WTC11 (cell line): ENCODE measurements at regions not wholly inside any gene's neighbourhood (a gene's known extent, or its start where the extent isn't known, plus 50 kb on each side); places are given as distances from the start of the nearest gene placed in this dataset.

Experiments used
- ATAC-seq: fragments of 200-7000 bp; cut with Tn5 transposase; 2 replicates; pipeline ENCODE4 v1.10.0; 2021; ENCODE audit warnings: mild to moderate bottlenecking, moderate library complexity
- CTCF ChIA-PET: fragments of 300-600 bp; sonication (Branson Sonifier 250); formaldehyde crosslinking; loops from one replicate; lab custom pipeline; 2021; ENCODE audit warnings: antibody characterized with exemption; lab: Charles Lee
- POLR2A ChIA-PET: fragments of 350-600 bp; sonication (Branson Sonifier 250); formaldehyde crosslinking; loops from one replicate; lab custom pipeline; 2021; ENCODE audit warnings: antibody characterized with exemption; lab: Charles Lee
- DNase-seq: peaks from one replicate; pipeline ENCODE4 v3.0.0; 2021; ENCODE audit warnings: low spot score
- H3K27ac Mint-ChIP-seq: 2 replicates; pipeline ENCODE4 v1.8.0; 2021; ENCODE audit warnings: mixed read lengths
- H3K27me3 Mint-ChIP-seq: 2 replicates; pipeline ENCODE4 v1.8.0; 2021; ENCODE audit warnings: low read depth, mild to moderate bottlenecking, moderate library complexity, mixed read lengths
- H3K36me3 Mint-ChIP-seq: 2 replicates; pipeline ENCODE4 v1.8.0; 2021; ENCODE audit warnings: mixed read lengths
- H3K4me1 Mint-ChIP-seq: 2 replicates; pipeline ENCODE4 v1.8.0; 2022; ENCODE audit warnings: mixed read lengths
- H3K4me3 Mint-ChIP-seq: 2 replicates; pipeline ENCODE4 v1.8.0; 2021; ENCODE audit warnings: mild to moderate bottlenecking, moderate library complexity, mixed read lengths
- H3K9me3 Mint-ChIP-seq: 2 replicates; pipeline ENCODE4 v1.8.0; 2021; ENCODE audit warnings: mixed read lengths
- AFF4 ChIP-seq: sonication (generic); formaldehyde crosslinking; IDR thresholded peaks from 2 replicates; pipeline ENCODE4 v1.8.1; 2023; ENCODE audit warnings: mild to moderate bottlenecking, missing genetic modification reagents, borderline replicate concordance
- ATF2 ChIP-seq: sonication (generic); formaldehyde crosslinking; IDR thresholded peaks from 2 replicates; pipeline ENCODE4 v1.8.1; 2022; ENCODE audit warnings: low read depth, missing genetic modification reagents, borderline replicate concordance
- CDX4 ChIP-seq: fragments of 250-450 bp; sonication (Bioruptor Pico); IDR thresholded peaks from 2 replicates; pipeline ENCODE4 v1.9.0; 2021; ENCODE audit warnings: moderate library complexity, mild to moderate bottlenecking, inconsistent platforms, borderline replicate concordance
- ELF4 ChIP-seq: sonication (generic); formaldehyde crosslinking; IDR thresholded peaks from 2 replicates; pipeline ENCODE4 v1.8.1; 2022; ENCODE audit warnings: low read depth, mild to moderate bottlenecking, moderate library complexity, missing genetic modification reagents
- EMX1 ChIP-seq: fragments of 250-450 bp; sonication (Bioruptor Pico); IDR thresholded peaks from 2 replicates; pipeline ENCODE4 v1.8.0; 2021; ENCODE audit warnings: mild to moderate bottlenecking
- ERG ChIP-seq: fragments of 250-450 bp; sonication (Bioruptor Pico); IDR thresholded peaks from 2 replicates; pipeline ENCODE4 v1.8.0; 2021; ENCODE audit warnings: mild to moderate bottlenecking
- ESRRA ChIP-seq: sonication (generic); formaldehyde crosslinking; IDR thresholded peaks from 2 replicates; pipeline ENCODE4 v1.8.1; 2022; ENCODE audit warnings: mild to moderate bottlenecking, missing genetic modification reagents, borderline replicate concordance
- ETV6 ChIP-seq: sonication (generic); formaldehyde crosslinking; IDR thresholded peaks from 2 replicates; pipeline ENCODE4 v1.8.1; 2022; ENCODE audit warnings: mild to moderate bottlenecking, missing genetic modification reagents
- FOXJ3 ChIP-seq: sonication (generic); formaldehyde crosslinking; IDR thresholded peaks from 2 replicates; pipeline ENCODE4 v1.9.0; 2021; ENCODE audit warnings: missing genetic modification reagents, mild to moderate bottlenecking, borderline replicate concordance
- FOXP4 ChIP-seq: sonication (generic); formaldehyde crosslinking; IDR thresholded peaks from 2 replicates; pipeline ENCODE4 v1.8.0; 2022; ENCODE audit warnings: mild to moderate bottlenecking, missing genetic modification reagents
- GRHL2 ChIP-seq: fragments of 250-450 bp; sonication (Bioruptor Pico); IDR thresholded peaks from 2 replicates; pipeline ENCODE4 v1.8.0; 2022; ENCODE audit warnings: mild to moderate bottlenecking, moderate library complexity; ENCODE audit not compliant: insufficient replicate concordance, severe bottlenecking
- GTF2I ChIP-seq: fragments of 250-450 bp; sonication (Bioruptor Pico); conservative IDR thresholded peaks from 2 replicates; pipeline ENCODE4 v1.4.0; 2021; ENCODE audit warnings: mild to moderate bottlenecking
- MAX ChIP-seq: sonication (generic); formaldehyde crosslinking; IDR thresholded peaks from 2 replicates; pipeline ENCODE4 v1.8.0; 2022; ENCODE audit warnings: mild to moderate bottlenecking, missing genetic modification reagents
- OVOL2 ChIP-seq: fragments of 250-450 bp; sonication (Bioruptor Pico); IDR thresholded peaks from 2 replicates; pipeline ENCODE4 v1.9.0; 2021; ENCODE audit warnings: mild to moderate bottlenecking, borderline replicate concordance
- PREB ChIP-seq: sonication (generic); formaldehyde crosslinking; IDR thresholded peaks from 2 replicates; pipeline ENCODE4 v1.8.1; 2022; ENCODE audit warnings: mild to moderate bottlenecking, missing genetic modification reagents, moderate library complexity, borderline replicate concordance
- TEAD4 ChIP-seq: sonication (generic); formaldehyde crosslinking; IDR thresholded peaks from 2 replicates; pipeline ENCODE4 v1.8.0; 2022; ENCODE audit warnings: mild to moderate bottlenecking, missing genetic modification reagents
- USF1 ChIP-seq: sonication (generic); formaldehyde crosslinking; IDR thresholded peaks from 2 replicates; pipeline ENCODE4 v1.8.0; 2022; ENCODE audit warnings: mild to moderate bottlenecking, missing genetic modification reagents
- ZNF263 ChIP-seq: sonication (generic); formaldehyde crosslinking; IDR thresholded peaks from 2 replicates; pipeline ENCODE4 v1.8.1; 2022; ENCODE audit warnings: low read depth, mild to moderate bottlenecking, moderate library complexity, missing genetic modification reagents

- TF ChIP-seq ESRRA (no peak), TEAD4 (CRISPR knock-in tag) (no peak)
Measured at GRCh38 chr19:57037556-57037955, 82.2 kb upstream of the USP29 start (continued).

GRCh38 chr19:57047743-57048142, 72.0 kb upstream of the USP29 start:
- ChIA-PET CTCF (no interaction called here), POLR2A (no interaction called here)
- no peak for ATAC-seq
- Mint-ChIP-seq H3K27me3 (peaks cover 14% of the 10 kb centered on the region), H3K9me3 (peaks cover 70% of the 10 kb centered on the region), H3K36me3 (peaks cover 53% of the 10 kb centered on the region), H3K4me1 (no peaks in the 10 kb centered on the region), H3K27ac (no peak overlapping the region)
- TF ChIP-seq EMX1 (CRISPR knock-in tag) = no peak
- TF ChIP-seq MAX (CRISPR knock-in tag) = no peak
- no peak for TF ChIP-seq PREB (CRISPR knock-in tag)
- no peak for TF ChIP-seq ERG (CRISPR knock-in tag)
- TF ChIP-seq AFF4 (CRISPR knock-in tag) = no peak
- TF ChIP-seq FOXJ3 = no peak
- no peak for TF ChIP-seq TEAD4 (CRISPR knock-in tag)
- no peak for TF ChIP-seq OVOL2
- TF ChIP-seq, all 79 proteins: peak for 0
- DNase-seq = no peak
- H3K4me3 Mint-ChIP-seq = no peak overlapping the region

DNA sequence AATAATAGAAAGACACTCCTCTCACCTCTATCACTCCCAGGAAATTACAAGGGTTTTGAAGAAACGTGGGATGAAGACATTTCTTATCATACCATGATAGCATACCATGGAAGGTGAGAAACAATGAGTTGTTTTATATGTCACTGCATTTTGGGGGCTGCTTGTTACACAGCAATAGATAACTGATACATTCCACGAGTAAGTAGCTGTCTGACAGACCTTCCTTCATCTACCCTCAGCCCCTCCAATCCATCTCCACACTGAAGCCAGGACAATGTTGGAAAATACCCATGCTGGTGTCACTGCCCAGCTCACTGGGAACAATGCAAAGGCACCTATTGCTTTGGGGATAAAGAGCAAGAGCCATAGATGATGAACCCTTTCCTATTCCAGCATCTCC, 68.9 kb upstream of the USP29 start:
- CTCF ChIA-PET = no interaction called here
- Mint-ChIP-seq H3K9me3 (peaks cover 86% of the 10 kb centered on the region), H3K4me3 (no peak overlapping the region), H3K4me1 (no peaks in the 10 kb centered on the region), H3K27ac (no peak overlapping the region), H3K36me3 (peaks cover 69% of the 10 kb centered on the region), H3K27me3 (peaks cover 12% of the 10 kb centered on the region)
- ATAC-seq = no peak
- TF ChIP-seq ESRRA (no peak), ATF2 (no peak), USF1 (no peak), ETV6 (CRISPR knock-in tag) (no peak), FOXP4 (no peak), ZNF263 (no peak), ELF4 (CRISPR knock-in tag) (no peak), CDX4 (no peak), GRHL2 (CRISPR knock-in tag) (no peak), GTF2I (CRISPR knock-in tag) (no peak)
- DNase-seq = no peak
- POLR2A ChIA-PET = no interaction called here
